ENCODE measurements at regions not wholly inside any gene's neighbourhood (a gene's known extent, or its start where the extent isn't known, plus 50 kb on each side); places are given as distances from the start of the nearest gene placed in this dataset.

- DNase-seq (ENCODE audit: extremely low read depth, low read depth) = no peak
These were observed 69.2 kb upstream of the FAM9A start for GRCh38 chrX:8870411-8870810.

DNA sequence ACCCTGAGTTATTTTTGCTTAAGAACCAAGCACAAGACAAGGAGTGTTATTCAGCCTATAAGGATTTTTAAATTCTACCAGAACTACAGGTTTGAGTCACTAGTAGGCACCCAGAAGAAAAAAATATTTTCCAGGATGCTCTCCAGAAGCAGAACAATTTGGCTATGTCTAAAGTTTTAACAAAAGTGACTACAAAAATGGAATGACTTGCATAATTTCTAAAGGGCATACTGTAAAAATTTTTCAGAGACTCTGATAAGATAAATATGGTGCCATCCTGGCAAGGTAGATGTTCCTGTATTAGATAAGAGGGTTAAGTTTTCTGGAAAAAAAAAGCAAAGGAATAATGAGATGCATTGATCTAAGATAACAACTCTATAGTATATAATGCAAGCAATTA, 68.6 kb upstream of the FAM9A start:
- no peak for DNase-seq (ENCODE audit: extremely low read depth, low read depth)

DNA sequence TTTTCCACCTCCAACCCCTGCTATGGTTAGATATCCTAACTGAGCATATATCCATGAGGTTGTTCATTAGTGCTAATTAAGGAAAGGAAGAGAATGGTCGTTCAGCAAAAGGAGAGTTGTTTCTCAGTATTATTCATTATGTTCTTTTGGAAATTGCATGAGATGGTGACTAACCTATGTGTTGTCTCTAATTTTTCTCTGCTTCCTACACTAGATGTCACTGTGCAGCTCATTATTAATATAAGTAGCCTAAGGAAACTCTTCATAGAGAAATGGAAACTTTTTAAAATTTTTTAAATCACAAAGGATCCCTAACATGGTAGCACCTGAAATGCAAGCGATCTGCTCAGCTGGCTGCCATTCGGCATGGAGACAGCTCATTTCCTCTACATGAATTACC, 67.7 kb upstream of the FAM9A start:
- no peak for DNase-seq (ENCODE audit: extremely low read depth, low read depth)

DNA sequence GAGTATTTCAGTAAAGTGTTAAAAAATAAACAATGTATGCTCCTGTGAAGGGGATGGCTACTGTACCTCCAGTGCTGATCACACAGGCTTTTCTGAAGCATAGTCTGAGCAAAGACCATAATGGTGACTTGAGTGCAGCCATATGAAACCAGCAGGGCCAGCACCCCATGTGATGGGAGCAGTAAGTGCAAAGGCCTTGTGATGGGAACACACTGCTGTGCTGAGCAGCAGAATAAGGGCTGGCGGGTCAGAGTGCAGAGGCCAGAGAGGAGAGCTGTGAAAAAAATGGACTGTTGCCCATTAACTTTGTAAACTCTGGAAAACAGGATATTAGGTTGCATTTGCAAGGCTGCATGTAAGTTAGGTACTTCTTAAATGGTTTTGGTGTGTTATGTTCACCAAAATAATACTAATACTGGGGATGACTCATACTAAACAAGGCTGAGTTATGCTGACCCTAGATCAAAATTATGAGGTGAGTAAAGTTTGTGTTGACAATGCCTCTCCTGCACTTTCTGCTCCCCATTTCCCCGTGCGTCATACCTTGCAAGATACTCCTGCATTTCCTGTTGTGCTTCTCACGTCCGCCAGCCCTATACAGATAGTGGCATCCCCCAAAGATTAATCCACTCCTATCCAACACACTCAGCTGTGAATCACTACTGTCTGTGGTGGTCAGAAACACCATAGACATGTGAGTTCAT, 67.0 kb upstream of the FAM9A start:
- DNase-seq (ENCODE audit: extremely low read depth, low read depth) = no peak

DNA sequence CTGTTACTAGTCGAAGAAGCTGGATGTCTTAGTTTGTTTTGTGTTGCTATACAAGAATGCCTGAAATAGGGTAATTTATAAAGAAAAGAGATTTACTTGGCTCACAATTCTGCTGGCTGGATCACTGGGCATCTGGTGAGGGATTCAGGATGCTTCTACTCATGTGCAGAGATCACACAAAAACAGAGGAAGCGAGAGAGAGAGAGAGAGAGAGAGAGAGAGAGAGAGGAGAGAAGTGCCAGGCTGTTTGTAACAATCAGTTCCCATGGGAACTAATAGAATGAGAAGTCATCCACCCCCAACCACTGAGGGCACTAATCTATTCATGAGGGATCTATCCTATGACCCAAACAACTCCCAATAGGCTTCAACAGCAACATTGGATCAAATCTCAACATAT, 66.2 kb upstream of the FAM9A start:
- no peak for DNase-seq (ENCODE audit: extremely low read depth, low read depth)

GRCh38 chrX:8864161-8864560, 63.0 kb upstream of the FAM9A start:
- no peak for DNase-seq (ENCODE audit: extremely low read depth, low read depth)

- no peak for DNase-seq (ENCODE audit: extremely low read depth, low read depth)
These were observed 60.7 kb upstream of the FAM9A start for GRCh38 chrX:8861908-8862307.

DNA sequence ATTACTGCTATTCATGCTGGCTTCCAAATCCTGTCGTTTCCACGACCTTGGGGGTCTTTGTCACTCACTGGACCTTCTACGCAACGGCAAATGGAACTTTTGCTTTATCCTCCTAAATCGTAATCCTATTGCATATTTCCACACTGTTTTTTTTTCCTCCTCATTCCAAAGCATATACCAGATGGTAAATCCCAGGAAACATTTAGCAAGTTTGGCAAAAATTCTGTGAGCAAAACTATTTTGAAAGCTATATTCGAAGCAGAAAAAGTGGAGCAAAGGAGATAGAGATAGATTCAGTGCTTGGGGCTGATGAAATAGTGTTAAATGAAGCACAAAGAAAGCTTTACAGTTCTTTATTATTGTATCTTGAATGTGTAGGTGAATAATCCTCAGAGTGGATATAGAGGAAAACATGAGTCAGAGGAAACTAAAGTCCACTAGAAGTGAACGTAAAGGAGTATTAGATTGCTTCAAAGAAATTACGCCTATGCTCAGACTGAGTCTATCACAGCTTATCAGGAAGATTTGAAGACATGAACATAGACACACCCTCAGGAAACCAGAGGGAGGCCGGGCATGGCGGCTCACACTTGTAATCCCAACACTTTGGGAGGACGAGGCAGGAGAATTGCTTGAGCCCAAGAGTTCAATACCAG, 50.2 kb upstream of the FAM9A start:
- DNase-seq (ENCODE audit: extremely low read depth, low read depth) = no peak
